ENCODE measurements at regions not wholly inside any gene's neighbourhood (a gene's known extent, or its start where the extent isn't known, plus 50 kb on each side); places are given as distances from the start of the nearest gene placed in this dataset.

- no peaks in the 10 kb centered on the region for H3K4me1 ChIP-seq (ENCODE audit: control insufficient read depth, extremely low read depth, insufficient read depth, low read length)
- no peaks in the 10 kb centered on the region for H3K9me3 ChIP-seq (replicated peaks; ENCODE audit: control insufficient read depth, insufficient read depth, low read length)
- H3K9ac ChIP-seq (replicated peaks; ENCODE audit: extremely low read depth, insufficient read depth, low read length): no peak overlapping the region
- dilution Hi-C loops (cut with MboI; ENCODE audit: extremely low pct_ligation_motif_present, low sequenced_read_pairs): no loop called here
- BruUV-seq (replicated peaks): no TSS peak
- no peak overlapping the region for H2AFZ ChIP-seq (ENCODE audit: low read depth, low read length)
- no peaks in the 10 kb centered on the region for H3K9me1 ChIP-seq (replicated peaks; ENCODE audit: control insufficient read depth, extremely low read depth, insufficient read depth, low read length)
- FAIRE-seq (no peak), DNase-seq (ENCODE audit: low read depth, low spot score) (no peak)
- H3K4me3 ChIP-seq (replicated peaks in 1 of 3; ENCODE audit: insufficient read depth in 1 of 3, low read depth in 1 of 3, low read length in 3 of 3): no peak overlapping the region
- H4K20me1 ChIP-seq (replicated peaks; ENCODE audit: control insufficient read depth, extremely low read depth, insufficient read depth, low read length): no peaks in the 10 kb centered on the region
- H3K27ac ChIP-seq (ENCODE audit: insufficient read depth, low read depth, low read length): no peak overlapping the region
- intact Hi-C loops (cut with micrococcal nuclease): no loop called here
- no peak for TF ChIP-seq POLR2A (IDR thresholded peaks at IDR 0.05; ENCODE audit: low read depth, low read length)
- no peak for TF ChIP-seq MYC (IDR thresholded peaks at IDR 0.05; ENCODE audit: low read depth, low read length)
- TF ChIP-seq GATA2 (IDR thresholded peaks at IDR 0.05; ENCODE audit: insufficient read depth, insufficient read length, low read depth, low read length): no peak
- ChIA-PET CTCF (no interaction called here), POLR2A (no interaction called here)
- H3K27me3 ChIP-seq (ENCODE audit: control insufficient read depth in 2 of 2, insufficient read depth in 2 of 2, low read length in 2 of 2): no peaks in the 10 kb centered on the region
- H3K79me2 ChIP-seq (ENCODE audit: control insufficient read depth, insufficient read depth, low read length): no peaks in the 10 kb centered on the region
- no peak overlapping the region for H3K4me2 ChIP-seq (ENCODE audit: insufficient read depth, low read length)
- H3K36me3 ChIP-seq (ENCODE audit: control insufficient read depth in 2 of 2, extremely low read depth in 1 of 2, insufficient read depth in 2 of 2, low read length in 2 of 2): no peaks in the 10 kb centered on the region
Observed at GRCh38 chr17:33484559-33484958, 191.5 kb upstream of the ASIC2 start.

GRCh38 chr17:33486135-33486885 lies 193.2 kb upstream of the ASIC2 start:
- Histone ChIP-seq H3K9me1 (replicated peaks; ENCODE audit: control insufficient read depth, extremely low read depth, insufficient read depth, low read length) (no peaks in the 10 kb centered on the region), H3K27ac (ENCODE audit: insufficient read depth, low read depth, low read length) (no peak overlapping the region), H3K4me2 (ENCODE audit: insufficient read depth, low read length) (no peak overlapping the region), H3K4me3 (replicated peaks in 1 of 3; ENCODE audit: insufficient read depth in 1 of 3, low read depth in 1 of 3, low read length in 3 of 3) (no peak overlapping the region), H2AFZ (ENCODE audit: low read depth, low read length) (no peak overlapping the region), H3K79me2 (ENCODE audit: control insufficient read depth, insufficient read depth, low read length) (no peaks in the 10 kb centered on the region), H3K4me1 (ENCODE audit: control insufficient read depth, extremely low read depth, insufficient read depth, low read length) (no peaks in the 10 kb centered on the region), H3K9ac (replicated peaks; ENCODE audit: extremely low read depth, insufficient read depth, low read length) (no peak overlapping the region), H3K9me3 (replicated peaks; ENCODE audit: control insufficient read depth, insufficient read depth, low read length) (no peaks in the 10 kb centered on the region), H3K36me3 (ENCODE audit: control insufficient read depth in 2 of 2, extremely low read depth in 1 of 2, insufficient read depth in 2 of 2, low read length in 2 of 2) (no peaks in the 10 kb centered on the region), H4K20me1 (replicated peaks; ENCODE audit: control insufficient read depth, extremely low read depth, insufficient read depth, low read length) (no peaks in the 10 kb centered on the region), H3K27me3 (ENCODE audit: control insufficient read depth in 2 of 2, insufficient read depth in 2 of 2, low read length in 2 of 2) (no peaks in the 10 kb centered on the region)
- TF ChIP-seq JUN (IDR thresholded peaks at IDR 0.05; ENCODE audit: borderline replicate concordance, insufficient read depth, insufficient read length, low read depth): no peak
- no peak for TF ChIP-seq CTCF (IDR thresholded peaks at IDR 0.05; ENCODE audit: extremely low read depth in 1 of 2, insufficient read depth in 1 of 2, low read depth in 1 of 2, low read length in 2 of 2)
- no peak for TF ChIP-seq POLR2A (IDR thresholded peaks at IDR 0.05; ENCODE audit: low read depth, low read length)
- TF ChIP-seq FOS (IDR thresholded peaks at IDR 0.05; ENCODE audit: borderline replicate concordance, insufficient read depth, low read length): no peak
- TF ChIP-seq POLR2AphosphoS5 (IDR thresholded peaks at IDR 0.05; ENCODE audit: insufficient read depth, low read depth, low read length): no peak
- TF ChIP-seq MYC (IDR thresholded peaks at IDR 0.05; ENCODE audit: low read depth, low read length): no peak
- TF ChIP-seq MAX (IDR thresholded peaks at IDR 0.05; ENCODE audit: insufficient read depth, insufficient read length): no peak
- FAIRE-seq (no peak), DNase-seq (ENCODE audit: low read depth, low spot score) (no peak)
- dilution Hi-C loops (cut with MboI; ENCODE audit: extremely low pct_ligation_motif_present, low sequenced_read_pairs): no loop called here
- CTCF ChIA-PET: no interaction called here
- intact Hi-C loops (cut with micrococcal nuclease): no loop called here
- POLR2A ChIA-PET: no interaction called here
- no TSS peak for BruUV-seq (replicated peaks)

Measured in endothelial cell of umbilical vein (primary cell).